HG03342 (cell line): ENCODE measurements at regions not wholly inside any gene's neighbourhood (a gene's known extent, or its start where the extent isn't known, plus 50 kb on each side); places are given as distances from the start of the nearest gene placed in this dataset.

Experiments
- ATAC-seq: cut with Tn5 transposase; IDR thresholded peaks from one replicate; pipeline ENCODE4 v1.9.1; 2021; ENCODE audit warnings: mild to moderate bottlenecking, moderate library complexity; ENCODE audit not compliant: unreplicated experiment

DNA sequence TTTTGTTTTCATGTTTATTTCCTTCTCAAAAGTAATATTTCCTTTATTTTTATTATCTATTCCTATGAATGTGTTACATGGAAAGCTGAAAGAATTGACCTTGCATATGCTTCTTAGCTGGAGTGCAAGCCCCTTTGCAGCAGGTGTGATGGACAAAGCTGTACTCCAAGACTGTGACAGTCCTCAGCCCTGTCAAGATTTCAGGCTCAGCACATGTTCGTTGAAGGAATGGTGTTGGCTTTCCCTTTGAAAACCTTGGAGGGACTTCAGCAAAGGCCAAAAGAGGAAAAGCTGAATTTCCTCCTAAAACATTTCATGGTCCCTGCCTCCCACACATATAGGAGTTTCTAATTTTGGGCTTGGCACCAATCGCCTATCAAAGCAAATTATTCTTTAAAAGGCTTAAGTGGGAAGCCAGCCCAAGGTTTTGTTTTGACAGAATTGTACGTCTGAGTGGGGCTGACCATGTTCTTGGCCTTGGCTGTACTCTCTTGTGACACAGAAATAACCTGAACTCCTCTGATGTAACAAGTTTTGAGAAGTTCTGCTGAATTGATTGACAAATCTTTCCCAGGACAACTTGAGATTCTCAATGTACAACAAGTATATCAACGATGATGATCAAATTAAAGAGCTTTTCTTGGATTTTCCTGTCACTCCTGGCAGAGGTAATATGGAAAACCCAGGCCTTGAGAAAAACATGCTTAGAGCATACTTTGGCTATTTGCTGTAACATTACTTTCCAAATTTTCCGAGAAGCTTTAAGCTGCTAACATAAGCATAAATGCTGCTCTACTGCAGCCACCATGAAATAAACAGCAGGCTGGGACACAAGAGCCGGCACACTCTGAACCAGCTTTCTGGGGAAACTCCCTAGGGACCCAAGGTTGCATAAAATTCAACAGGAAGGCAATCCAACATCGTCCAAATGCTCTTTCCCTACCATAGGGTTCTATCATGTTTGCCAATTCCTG, 135.7 kb upstream of the ZNF648 start:
- ATAC-seq = no peak

DNA sequence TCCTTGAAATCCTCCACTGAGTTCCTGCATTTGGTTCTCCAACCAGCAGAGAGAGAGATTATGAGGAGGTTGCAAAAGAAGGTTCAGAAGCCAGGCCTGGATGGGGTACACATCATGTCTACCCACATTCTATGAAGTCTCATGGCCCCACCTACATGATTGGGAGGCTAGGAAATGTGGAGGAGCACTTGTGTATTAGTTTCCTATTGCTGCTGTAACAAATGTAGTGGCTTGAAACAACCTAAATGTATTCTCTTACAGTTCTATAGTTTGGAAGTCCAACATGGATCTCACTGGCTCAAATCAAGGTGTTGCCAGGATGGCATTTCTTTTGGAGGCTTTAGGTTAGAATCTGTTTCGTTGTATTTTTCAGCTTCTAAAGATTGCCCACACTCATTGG, 134.2 kb upstream of the ZNF648 start:
- no peak for ATAC-seq

DNA sequence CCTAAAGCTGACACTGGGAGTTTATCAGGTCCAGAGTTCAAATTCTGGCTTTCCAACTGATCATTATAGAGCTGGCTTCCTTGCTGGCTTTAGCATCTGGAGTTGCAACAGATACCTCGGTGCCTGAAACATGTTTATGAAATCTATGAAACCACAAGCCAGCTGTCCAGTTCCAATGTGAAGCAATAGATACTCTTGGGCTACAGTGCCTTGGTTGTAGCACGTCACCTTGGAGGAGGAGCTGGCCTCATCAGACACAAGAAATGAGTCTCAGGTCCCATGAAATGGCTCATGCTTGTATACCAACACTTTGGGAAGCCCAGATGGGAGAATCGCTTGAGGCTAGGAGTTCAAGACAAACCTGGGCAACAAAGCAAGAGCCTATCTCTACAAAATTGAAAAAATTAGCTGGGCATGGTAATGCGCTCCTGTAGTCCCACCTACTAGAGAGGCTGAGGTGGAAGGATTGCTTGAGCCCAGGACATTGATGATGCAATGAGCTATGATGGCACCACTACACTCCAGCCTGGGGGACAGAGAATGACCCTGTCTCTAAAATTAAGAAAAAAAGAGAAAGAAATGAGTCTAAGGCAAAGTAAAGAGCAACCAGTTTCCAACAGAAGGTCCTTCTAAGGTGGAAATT, 132.5 kb upstream of the ZNF648 start:
- no peak for ATAC-seq

DNA sequence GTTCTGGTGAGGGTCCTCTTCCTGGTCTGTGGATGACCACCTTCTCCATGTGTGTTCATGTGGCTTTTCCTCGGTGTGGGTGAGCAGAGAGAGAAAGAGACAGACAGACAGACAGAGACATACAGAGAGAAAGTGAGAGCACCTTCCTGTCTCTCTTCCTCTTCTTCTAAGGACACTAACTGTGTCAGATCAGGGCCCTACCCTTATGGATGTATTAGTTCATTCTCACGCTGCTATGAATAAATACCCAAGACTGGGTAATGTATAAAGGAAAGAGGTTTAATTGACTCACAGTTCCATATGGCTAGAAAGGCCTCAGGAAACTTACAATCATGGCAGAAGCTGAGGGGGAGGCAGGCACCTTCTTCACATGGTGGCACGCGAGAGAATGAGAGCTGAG, 131.5 kb upstream of the ZNF648 start:
- ATAC-seq = no peak

DNA sequence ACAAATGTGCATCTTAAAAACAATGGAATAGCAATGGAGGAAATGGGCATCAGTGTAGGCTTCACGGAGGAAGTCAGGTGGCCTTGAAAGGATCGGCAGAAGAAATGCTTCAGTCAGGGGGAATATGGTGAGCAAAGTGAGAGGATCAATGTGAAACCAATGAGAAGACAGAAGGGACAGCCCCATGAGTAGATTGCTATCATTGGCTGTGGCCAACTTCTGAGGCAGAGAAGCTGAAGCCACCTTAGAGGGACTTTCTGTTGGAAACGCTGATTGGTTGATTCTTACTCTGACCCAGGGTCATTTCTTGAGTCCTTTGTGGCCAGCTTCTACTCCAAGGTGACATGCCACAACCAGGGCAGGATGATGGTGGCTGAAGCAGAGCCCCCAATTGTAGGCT, 130.7 kb upstream of the ZNF648 start:
- no peak for ATAC-seq

DNA sequence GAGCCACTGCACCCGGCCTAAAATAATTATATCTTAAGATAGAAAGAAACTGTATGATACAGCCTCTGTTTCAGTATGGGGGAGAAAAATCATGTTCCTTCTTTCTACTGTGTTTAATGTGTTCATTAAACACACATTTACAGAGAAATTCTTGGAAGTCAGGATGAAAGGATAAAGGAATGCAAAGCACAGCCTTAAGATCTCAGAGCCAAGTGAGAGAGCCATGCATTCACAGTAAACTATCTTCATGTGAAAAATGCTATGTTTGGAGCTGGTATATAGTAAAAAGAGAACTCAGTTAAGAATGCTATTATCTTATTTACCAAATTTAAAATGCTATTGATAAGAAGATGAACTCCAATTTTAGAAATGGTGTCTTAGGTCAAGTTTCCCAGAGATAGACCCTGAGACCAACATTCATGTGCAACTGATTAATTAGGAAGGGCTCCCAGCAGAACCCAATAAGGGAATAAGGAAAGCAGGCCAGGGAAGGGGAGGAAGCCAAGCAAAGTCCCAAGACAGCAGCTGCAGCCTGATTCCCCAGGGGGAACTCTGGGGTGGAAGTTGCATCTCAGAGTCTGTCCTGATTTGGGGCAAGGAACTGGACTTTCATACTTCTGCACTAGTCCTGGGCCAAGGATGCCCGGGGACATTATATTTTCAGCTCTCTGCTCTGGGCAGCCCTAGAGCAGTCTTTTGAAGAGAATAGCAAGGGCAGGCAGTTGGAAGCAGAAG, 130.0 kb upstream of the ZNF648 start:
- ATAC-seq = no peak

DNA sequence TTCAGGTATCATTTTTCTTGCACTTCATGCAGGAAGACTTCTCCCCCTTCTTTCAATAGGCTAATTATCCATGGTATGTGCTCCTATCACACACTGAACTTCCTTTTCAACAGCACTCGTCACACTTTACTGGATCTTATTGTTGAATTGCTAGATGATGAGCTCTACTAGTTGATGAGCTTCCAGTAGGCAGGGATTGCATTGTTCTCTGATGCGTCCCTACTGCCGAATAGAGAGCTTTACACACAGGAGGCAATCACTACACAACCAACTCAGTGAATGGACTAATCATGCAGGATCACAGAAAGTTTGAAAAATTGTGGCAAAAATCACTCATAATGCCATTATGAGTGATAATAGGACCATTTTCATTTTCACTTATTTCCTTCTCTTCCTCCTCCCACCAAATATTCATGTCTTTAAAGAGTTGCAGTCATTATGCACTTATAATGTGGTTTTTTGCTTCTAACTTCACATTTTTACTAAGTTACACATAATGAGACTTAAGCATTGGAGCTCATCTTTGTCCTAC, 128.1 kb upstream of the ZNF648 start:
- ATAC-seq = no peak

DNA sequence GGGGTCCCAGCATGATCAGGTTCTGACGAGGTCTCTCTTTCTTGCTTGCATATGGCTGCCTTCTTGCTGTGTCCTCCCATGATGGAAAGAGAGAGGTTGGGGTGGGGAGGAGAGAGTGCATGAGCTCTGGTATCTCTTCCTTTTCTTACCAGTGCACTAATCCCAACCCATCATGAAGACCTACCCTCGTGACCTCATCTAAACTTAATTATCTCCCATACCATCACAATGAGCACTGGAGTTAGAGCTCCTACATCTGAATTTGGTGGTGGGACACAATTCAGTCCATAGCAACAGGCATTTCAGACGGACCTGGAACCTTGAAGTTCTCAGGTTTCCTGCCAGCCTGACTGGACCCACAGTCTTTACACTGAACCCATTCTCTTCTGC, 125.2 kb upstream of the ZNF648 start:
- ATAC-seq = no peak

DNA sequence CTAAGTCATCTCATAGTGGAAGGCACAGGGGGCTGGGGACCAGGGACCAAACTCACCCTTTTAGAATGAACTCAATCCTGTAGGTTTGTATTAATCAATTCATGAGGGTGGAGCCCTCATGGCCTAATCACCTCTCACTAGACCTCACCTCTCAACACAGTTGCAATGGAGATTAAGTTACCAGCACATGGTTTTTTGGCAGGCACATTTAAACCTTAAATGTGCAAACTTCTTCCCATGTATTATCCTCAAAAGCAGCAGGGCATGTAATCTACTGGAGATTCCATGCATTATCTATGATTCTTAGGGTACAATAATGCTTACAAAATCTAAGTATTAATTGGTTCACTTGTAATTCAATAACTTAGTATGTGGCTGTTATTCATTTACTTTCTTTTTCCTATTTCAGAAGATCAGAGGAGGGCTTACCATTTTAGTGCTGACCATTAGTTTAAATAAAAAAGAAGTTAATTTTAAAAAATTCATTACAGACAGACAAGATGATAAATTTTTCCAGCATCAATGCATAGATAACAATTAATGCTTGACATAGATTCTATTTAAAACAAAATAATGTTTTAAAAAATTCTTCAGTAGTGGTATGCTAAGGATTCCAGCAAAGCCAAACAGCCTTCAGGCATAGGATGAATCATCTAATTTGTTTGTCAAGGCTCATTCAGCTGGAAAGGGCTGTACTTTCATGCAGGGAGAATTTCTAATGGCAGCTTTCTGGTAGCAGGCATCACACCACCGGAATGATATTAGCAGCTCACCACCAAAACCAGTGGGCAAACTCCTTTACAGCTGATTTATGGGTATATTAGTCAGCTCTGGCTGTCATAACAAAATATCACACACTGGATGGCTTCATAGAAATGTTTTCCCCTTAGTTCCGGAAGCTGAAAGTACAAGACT, 124.6 kb upstream of the ZNF648 start:
- no peak for ATAC-seq

DNA sequence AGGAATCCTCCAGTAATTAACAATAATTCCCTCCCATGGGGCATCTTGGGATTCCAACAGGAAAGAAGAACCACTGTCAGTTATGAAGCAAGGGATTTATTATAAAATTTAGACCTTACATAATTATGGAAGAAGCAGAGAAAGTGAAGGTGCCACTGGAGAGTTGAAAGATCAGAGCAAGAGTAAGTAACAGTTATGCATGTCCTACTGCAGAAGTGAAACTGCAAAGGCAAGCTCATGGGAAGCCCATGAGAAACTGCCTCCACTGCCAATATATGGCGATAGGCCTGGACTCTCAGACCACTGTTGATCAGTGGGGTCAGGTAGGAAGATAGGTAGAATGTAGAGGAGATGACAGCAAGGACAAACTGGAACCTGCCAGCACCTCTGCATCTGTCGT, 123.6 kb upstream of the ZNF648 start:
- ATAC-seq = no peak

DNA sequence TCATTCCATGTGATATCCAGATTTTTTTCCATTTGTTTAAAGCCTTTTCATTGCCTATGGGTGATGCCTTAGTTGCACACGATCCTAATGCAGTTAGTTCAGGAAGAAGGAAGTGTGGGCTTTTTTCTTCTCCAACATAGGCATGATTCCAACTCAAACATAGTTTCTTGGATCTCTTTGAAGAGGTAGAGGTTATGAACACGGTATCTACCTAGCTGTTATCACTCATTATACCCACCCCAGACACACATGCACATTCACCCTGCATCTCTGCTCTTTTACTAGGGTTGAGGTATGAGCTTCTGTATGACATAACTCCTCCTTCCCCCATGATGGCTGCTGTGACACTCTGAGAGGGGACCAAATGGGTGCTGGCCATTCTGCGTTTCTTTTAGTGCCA, 122.1 kb upstream of the ZNF648 start:
- no peak for ATAC-seq

DNA sequence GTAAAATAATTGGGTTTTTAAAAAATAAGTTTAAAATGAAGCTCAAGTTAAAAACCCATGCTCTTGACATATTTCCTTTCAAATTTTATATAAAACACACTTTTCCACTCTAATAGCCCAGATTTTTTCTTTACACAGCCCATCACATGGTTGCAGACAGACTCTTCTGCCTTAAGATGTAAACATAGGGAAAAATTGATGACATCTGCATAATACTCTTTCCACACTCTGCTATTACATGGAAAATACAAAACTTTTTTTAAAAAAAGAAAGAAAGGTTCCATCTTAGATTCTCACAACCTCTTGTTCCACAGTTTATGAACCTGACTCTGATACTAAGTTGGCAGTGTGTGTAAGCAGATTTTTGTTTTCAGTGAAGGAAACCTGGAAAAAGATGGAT, 120.8 kb upstream of the ZNF648 start:
- ATAC-seq = no peak

DNA sequence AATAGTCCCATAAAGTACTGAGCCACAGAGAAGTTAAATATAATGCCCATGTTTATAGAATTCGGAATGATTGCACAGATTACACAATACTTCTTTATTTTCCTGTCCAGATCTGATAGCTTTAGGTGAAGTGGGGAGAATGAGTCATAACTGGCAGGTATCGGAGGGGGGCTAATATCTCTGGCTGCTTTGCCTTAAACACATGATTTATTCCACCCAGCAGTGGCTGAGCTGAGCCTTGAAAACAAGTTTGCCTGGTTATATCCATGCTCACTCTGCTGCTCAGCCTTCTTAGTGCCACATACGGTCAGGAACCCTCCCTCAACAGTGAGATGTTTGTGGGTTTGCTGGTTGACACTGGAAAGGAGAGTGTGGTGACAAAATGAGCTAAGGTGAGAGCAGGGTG, 119.7 kb upstream of the ZNF648 start:
- no peak for ATAC-seq

DNA sequence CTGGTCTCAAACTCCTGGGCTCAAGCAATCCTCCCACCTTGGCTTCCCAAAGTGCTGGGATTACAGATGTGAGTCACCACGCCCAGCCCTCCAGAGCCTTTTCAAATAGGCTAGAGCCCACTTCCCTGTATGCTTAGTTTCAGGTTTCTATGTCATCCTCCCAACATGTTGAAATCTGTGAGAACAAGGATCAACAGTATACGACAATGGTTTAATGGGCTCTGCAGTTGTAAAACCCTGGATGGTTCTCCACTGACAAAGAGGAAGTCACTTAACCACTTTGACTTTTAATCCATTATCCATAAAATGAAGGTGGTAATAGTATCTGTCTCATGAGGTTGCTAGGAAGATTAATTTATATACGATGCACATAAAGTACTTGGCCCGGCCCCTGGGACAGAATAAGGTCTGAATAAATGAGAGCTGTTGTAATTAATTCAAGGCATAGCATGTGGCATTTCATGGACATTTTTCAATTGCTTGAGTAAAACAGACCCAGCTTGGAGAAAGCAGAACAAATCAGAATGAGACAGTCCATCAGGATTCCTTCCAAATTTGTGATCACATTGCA, 113.9 kb upstream of the ZNF648 start:
- ATAC-seq = no peak

DNA sequence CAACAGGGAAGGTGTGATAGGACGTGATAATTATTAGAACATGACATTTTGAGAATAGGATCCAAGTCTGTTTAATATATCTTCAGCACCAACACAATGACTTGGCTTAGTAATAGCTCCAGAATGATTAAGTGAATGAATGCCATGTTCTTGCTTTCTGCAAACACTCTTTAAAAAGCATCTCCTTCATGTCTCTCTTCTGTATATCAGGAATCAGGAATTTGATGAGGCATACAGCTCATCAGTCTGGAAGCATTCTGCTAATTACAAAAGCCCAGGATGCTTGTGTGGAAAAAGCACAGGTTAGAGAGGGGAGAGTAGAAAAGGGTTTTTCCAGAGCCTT, 113.0 kb upstream of the ZNF648 start:
- ATAC-seq = no peak

DNA sequence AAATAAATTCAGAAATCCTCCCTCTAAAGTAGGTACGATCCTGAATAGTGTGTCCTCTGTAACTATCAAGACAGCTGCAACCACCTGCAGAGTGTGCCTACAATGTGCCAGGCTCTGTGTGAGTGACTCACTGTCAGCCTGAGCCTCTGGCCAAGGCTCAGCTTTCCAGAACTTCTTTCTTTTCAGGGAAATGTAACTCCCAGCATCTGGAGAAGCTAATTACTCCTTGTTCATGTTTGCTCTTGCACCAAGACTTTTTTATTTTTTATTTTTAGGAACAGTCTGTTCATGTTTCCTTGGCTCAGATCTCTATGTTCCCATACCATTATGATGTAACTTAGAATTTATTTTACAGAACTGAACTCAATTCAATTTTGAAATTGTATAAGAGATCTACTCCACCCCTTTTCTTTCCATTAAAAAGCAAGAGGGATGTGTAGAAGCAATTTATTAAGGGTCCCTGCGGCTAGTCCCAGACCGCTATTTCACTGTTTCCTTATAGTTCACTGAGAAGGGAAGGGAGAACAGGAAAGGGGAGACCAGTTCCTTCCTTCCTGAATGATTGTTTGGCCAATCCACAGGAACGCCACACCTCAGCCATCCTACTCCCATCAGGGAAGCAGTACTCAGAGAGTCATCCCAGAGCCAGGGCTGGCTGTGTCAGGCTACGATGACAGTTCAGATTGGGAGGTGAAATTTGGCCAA, 112.4 kb upstream of the ZNF648 start:
- ATAC-seq = no peak

DNA sequence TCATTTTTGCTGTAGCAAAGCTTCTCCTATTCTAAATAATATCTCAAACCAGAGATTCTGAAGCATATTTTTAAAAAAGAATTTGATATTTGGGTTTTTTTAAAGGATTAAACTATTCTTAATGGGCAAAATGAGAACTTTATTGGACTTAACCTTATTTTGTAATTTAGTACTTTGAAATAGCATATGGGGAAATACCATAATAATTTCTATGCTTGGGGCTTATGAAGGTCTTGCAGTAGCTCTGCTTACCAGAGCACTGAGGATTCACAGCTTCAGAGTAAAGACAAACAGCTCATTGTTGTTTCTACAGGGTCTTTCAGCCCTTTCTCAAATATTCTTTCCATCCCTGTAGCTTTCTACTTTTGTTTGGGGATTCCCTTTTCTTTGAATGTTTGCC, 111.2 kb upstream of the ZNF648 start:
- ATAC-seq = no peak

DNA sequence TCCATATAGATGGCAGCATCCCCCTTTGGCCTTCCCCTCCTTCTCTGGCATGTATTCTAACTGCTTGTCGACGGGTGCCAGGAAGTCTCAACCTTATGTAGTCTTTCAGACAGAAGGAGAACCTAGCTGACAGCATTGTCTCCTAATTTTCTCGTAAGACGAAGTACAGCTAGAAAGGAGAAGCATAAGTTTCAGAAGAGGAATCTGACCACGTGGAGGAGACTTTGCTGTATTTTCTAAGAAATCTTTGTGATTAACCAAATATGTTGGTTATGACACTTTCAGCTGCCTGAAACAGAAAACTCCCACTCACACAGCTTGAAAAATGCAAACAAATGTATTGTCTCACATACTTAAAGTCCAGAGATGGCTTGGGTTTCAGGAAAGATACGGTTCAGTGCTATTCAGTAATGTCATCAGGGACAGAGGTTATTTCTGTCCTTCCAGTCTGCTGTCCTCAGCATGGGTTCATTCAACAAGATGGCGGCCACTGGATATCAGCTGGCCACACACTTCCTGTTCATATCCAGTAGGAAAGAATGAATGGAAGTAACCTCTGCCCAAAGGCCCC, 109.5 kb upstream of the ZNF648 start:
- no peak for ATAC-seq

DNA sequence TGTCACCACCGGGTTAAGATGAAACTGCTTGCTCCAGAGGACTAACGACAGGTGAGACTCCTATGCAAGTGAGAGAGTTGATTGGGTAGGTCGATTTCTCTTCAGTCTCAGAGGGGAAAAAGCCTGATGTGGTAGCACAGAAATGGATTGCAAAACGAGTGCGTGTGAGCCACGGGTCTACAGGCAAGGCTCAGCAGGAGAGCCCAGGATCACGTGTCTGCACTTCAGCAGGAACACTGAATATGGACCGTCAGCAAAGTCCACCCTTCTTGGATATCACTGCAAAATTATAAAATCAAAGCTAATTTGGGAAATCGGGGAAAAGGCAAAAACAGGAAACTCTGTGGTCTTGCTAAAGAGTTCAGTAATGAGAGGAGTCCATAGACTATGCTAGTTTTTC, 107.7 kb upstream of the ZNF648 start:
- ATAC-seq = no peak
